ENCODE measurements at regions not wholly inside any gene's neighbourhood (a gene's known extent, or its start where the extent isn't known, plus 50 kb on each side); places are given as distances from the start of the nearest gene placed in this dataset.

- Mint-ChIP-seq H3K27ac (no peak overlapping the region), H3K4me3 (no peak overlapping the region), H3K36me3 (ENCODE audit: low read depth) (no peaks in the 10 kb centered on the region), H3K9me3 (no peaks in the 10 kb centered on the region), H3K4me1 (no peaks in the 10 kb centered on the region), H3K27me3 (ENCODE audit: insufficient read depth) (no peaks in the 10 kb centered on the region)
- Histone ChIP-seq H3K27me3 (ENCODE audit: control insufficient read depth, insufficient read depth, low read length, poor library complexity, severe bottlenecking) (no peaks in the 10 kb centered on the region), H3K9me3 (ENCODE audit: control insufficient read depth, low read length) (no peaks in the 10 kb centered on the region), H3K36me3 (ENCODE audit: control insufficient read depth, insufficient read depth, low read length) (no peaks in the 10 kb centered on the region), H3K27ac (ENCODE audit: low read depth, low read length) (no peak overlapping the region), H3K4me1 (ENCODE audit: control insufficient read depth, insufficient read depth, low read length) (no peaks in the 10 kb centered on the region), H3K4me3 (ENCODE audit: low read length) (no peak overlapping the region), H3K9ac (ENCODE audit: extremely low read depth, low read length, poor library complexity, severe bottlenecking) (no peak overlapping the region)
- TF ChIP-seq CTCF (conservative IDR thresholded peaks at IDR 0.05), result no peak
- WGBS, 2 experiments (ENCODE audit: insufficient coverage in 1 of 2, insufficient read length in 1 of 2), result 93% methylated on average over 3 of the region's 3 CpGs; no CpG with 5 or more reads in 1 of the 2 experiments
- DNase-seq, result no peak
Measured at GRCh38 chr5:23579566-23579965, 72.2 kb downstream of the PRDM9 start.

GRCh38 chr5:23583081-23583480 is 75.7 kb downstream of the PRDM9 start:
- 86% methylated on average over 3 of the region's 3 CpGs; no CpG with 5 or more reads in 1 of the 2 experiments for WGBS, 2 experiments (ENCODE audit: insufficient coverage in 1 of 2, insufficient read length in 1 of 2)
- no peaks in the 10 kb centered on the region for H3K9me3 Mint-ChIP-seq

GRCh38 chr5:23588841-23589326 is 81.5 kb downstream of the PRDM9 start:
- WGBS, 2 experiments (ENCODE audit: insufficient coverage in 1 of 2, insufficient read length in 1 of 2), result 90 to 100% methylated on average over 1 to 3 of the region's 3 CpGs
- H3K9me3 Mint-ChIP-seq, result no peaks in the 10 kb centered on the region
- H3K27me3 ChIP-seq (ENCODE audit: control insufficient read depth, insufficient read depth, low read length, poor library complexity, severe bottlenecking), result no peaks in the 10 kb centered on the region
- DNase-seq, result no peak
- no peak overlapping the region for H3K27ac Mint-ChIP-seq
- H3K9me3 ChIP-seq (ENCODE audit: control insufficient read depth, low read length), result no peaks in the 10 kb centered on the region
- no peak overlapping the region for H3K27ac ChIP-seq (ENCODE audit: low read depth, low read length)
- no peak for TF ChIP-seq CTCF (conservative IDR thresholded peaks at IDR 0.05)
- no peaks in the 10 kb centered on the region for H3K4me1 Mint-ChIP-seq
- no peak overlapping the region for H3K4me3 Mint-ChIP-seq
- no peak overlapping the region for H3K4me3 ChIP-seq (ENCODE audit: low read length)
- H3K9ac ChIP-seq (ENCODE audit: extremely low read depth, low read length, poor library complexity, severe bottlenecking), result no peak overlapping the region
- H3K36me3 ChIP-seq (ENCODE audit: control insufficient read depth, insufficient read depth, low read length), result no peaks in the 10 kb centered on the region
- H3K36me3 Mint-ChIP-seq (ENCODE audit: low read depth), result no peaks in the 10 kb centered on the region
- no peaks in the 10 kb centered on the region for H3K27me3 Mint-ChIP-seq (ENCODE audit: insufficient read depth)
- no peaks in the 10 kb centered on the region for H3K4me1 ChIP-seq (ENCODE audit: control insufficient read depth, insufficient read depth, low read length)

More at GRCh38 chr5:23583081-23583480, 75.7 kb downstream of the PRDM9 start:
- no peak overlapping the region for H3K4me3 Mint-ChIP-seq
- H3K9ac ChIP-seq (ENCODE audit: extremely low read depth, low read length, poor library complexity, severe bottlenecking), result no peak overlapping the region
- H3K9me3 ChIP-seq (ENCODE audit: control insufficient read depth, low read length), result no peaks in the 10 kb centered on the region
- no peaks in the 10 kb centered on the region for H3K4me1 ChIP-seq (ENCODE audit: control insufficient read depth, insufficient read depth, low read length)
- no peaks in the 10 kb centered on the region for H3K4me1 Mint-ChIP-seq
- no peak for TF ChIP-seq CTCF (conservative IDR thresholded peaks at IDR 0.05)
- DNase-seq, result no peak
- no peak overlapping the region for H3K27ac ChIP-seq (ENCODE audit: low read depth, low read length)
- H3K27me3 Mint-ChIP-seq (ENCODE audit: insufficient read depth), result no peaks in the 10 kb centered on the region
- H3K27ac Mint-ChIP-seq, result no peak overlapping the region
- H3K36me3 Mint-ChIP-seq (ENCODE audit: low read depth), result no peaks in the 10 kb centered on the region
- no peaks in the 10 kb centered on the region for H3K27me3 ChIP-seq (ENCODE audit: control insufficient read depth, insufficient read depth, low read length, poor library complexity, severe bottlenecking)
- no peaks in the 10 kb centered on the region for H3K36me3 ChIP-seq (ENCODE audit: control insufficient read depth, insufficient read depth, low read length)
- no peak overlapping the region for H3K4me3 ChIP-seq (ENCODE audit: low read length)

Measured in endodermal cell (in vitro differentiated cells).